ENCODE measurements at regions not wholly inside any gene's neighbourhood (a gene's known extent, or its start where the extent isn't known, plus 50 kb on each side); places are given as distances from the start of the nearest gene placed in this dataset.

- Histone ChIP-seq H3K9ac (ENCODE audit: low read depth, low read length) (no peak overlapping the region), H3K9me3 (ENCODE audit: insufficient read depth, low read depth, low read length) (no peaks in the 10 kb centered on the region), H3K36me3 (ENCODE audit: insufficient read depth, low read depth, low read length) (no peaks in the 10 kb centered on the region), H3K27ac (ENCODE audit: low read length) (no peak overlapping the region), H3K27me3 (ENCODE audit: insufficient read depth, low read length) (no peaks in the 10 kb centered on the region), H3K4me1 (ENCODE audit: insufficient read depth, low read length) (peaks cover 8% of the 10 kb centered on the region; the same call in 1 of the 2 replicates), H3K4me3 (ENCODE audit: low read length) (no peak overlapping the region)
Observed at GRCh38 chr15:81911022-81911971, 134.5 kb downstream of the MEX3B start.

GRCh38 chr15:81910355-81911021 lies 135.3 kb downstream of the MEX3B start:
- Histone ChIP-seq H3K9ac (ENCODE audit: low read depth, low read length) (no peak overlapping the region), H3K27ac (ENCODE audit: low read length) (no peak overlapping the region), H3K36me3 (ENCODE audit: insufficient read depth, low read depth, low read length) (no peaks in the 10 kb centered on the region), H3K4me3 (ENCODE audit: low read length) (no peak overlapping the region), H3K9me3 (ENCODE audit: insufficient read depth, low read depth, low read length) (no peaks in the 10 kb centered on the region), H3K4me1 (ENCODE audit: insufficient read depth, low read length) (peaks cover 8% of the 10 kb centered on the region; the same call in 1 of the 2 replicates), H3K27me3 (ENCODE audit: insufficient read depth, low read length) (no peaks in the 10 kb centered on the region)

- Histone ChIP-seq H3K27me3 (ENCODE audit: insufficient read depth, low read length) (no peaks in the 10 kb centered on the region), H3K9me3 (ENCODE audit: insufficient read depth, low read depth, low read length) (no peaks in the 10 kb centered on the region), H3K4me1 (ENCODE audit: insufficient read depth, low read length) (peaks cover 8% of the 10 kb centered on the region; the same call in 1 of the 2 replicates), H3K27ac (ENCODE audit: low read length) (no peak overlapping the region), H3K36me3 (ENCODE audit: insufficient read depth, low read depth, low read length) (no peaks in the 10 kb centered on the region), H3K9ac (ENCODE audit: low read depth, low read length) (no peak overlapping the region), H3K4me3 (ENCODE audit: low read length) (no peak overlapping the region)
Observed at GRCh38 chr15:81909011-81909358, 136.8 kb downstream of the MEX3B start.

DNA sequence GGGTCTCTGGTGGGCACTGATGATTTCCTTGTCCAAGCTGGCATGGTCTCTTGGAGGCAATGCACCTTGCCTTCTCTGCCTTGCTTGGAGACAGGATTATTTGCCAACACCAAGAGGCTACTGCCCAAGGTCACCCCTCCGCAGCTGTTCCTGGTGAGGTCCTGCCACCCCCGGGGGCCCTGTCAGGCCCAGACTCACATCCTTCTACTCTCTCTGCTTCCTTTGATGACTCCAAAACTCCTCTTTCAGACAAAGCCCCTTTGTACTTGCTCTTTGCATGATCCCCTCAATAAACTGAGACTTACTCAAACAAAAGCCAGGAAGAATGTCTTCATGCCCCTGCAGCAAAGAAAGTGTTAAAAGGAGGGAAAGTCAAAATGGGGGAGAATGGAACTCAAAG lies 137.7 kb downstream of the MEX3B start:
- H3K4me3 ChIP-seq (ENCODE audit: low read length): no peak overlapping the region
- no peaks in the 10 kb centered on the region for H3K36me3 ChIP-seq (ENCODE audit: insufficient read depth, low read depth, low read length)
- H3K4me1 ChIP-seq (ENCODE audit: insufficient read depth, low read length): peaks cover 8% of the 10 kb centered on the region; the same call in 1 of the 2 replicates

GRCh38 chr15:81907521-81907920 lies 138.3 kb downstream of the MEX3B start:
- Histone ChIP-seq H3K27me3 (ENCODE audit: insufficient read depth, low read length) (no peaks in the 10 kb centered on the region), H3K4me1 (ENCODE audit: insufficient read depth, low read length) (peaks cover 8% of the 10 kb centered on the region; the same call in 1 of the 2 replicates), H3K9me3 (ENCODE audit: insufficient read depth, low read depth, low read length) (no peaks in the 10 kb centered on the region), H3K36me3 (ENCODE audit: insufficient read depth, low read depth, low read length) (no peaks in the 10 kb centered on the region), H3K9ac (ENCODE audit: low read depth, low read length) (no peak overlapping the region), H3K4me3 (ENCODE audit: low read length) (no peak overlapping the region), H3K27ac (ENCODE audit: low read length) (no peak overlapping the region)

More for the DNA sequence above, 137.7 kb downstream of the MEX3B start:
- Histone ChIP-seq H3K9me3 (ENCODE audit: insufficient read depth, low read depth, low read length) (no peaks in the 10 kb centered on the region), H3K27ac (ENCODE audit: low read length) (no peak overlapping the region), H3K27me3 (ENCODE audit: insufficient read depth, low read length) (no peaks in the 10 kb centered on the region), H3K9ac (ENCODE audit: low read depth, low read length) (no peak overlapping the region)

- no peak overlapping the region for H3K4me3 ChIP-seq (ENCODE audit: low read length)
- H3K27ac ChIP-seq (ENCODE audit: low read length): no peak overlapping the region
Observed at GRCh38 chr15:81905889-81906288, 139.9 kb downstream of the MEX3B start.

DNA sequence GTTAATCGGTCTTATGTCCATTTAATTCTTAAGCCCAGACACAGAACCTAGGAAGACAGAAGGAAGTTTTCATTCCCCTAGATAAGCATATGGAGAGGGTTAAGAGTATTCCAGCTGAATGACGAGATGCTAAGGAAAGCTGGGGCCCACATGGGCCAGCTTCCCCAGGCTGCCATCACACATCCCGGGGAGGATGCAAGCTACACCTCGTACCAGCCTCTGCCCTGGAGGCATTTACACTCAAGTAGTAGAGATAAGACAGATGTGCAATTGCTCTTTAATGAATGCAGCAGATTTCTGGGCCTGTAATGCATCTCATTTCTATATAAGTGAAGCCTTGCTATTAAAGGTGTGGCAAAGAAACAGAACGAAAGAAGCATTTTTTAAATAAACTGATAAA lies 144.5 kb downstream of the MEX3B start:
- Histone ChIP-seq H3K36me3 (ENCODE audit: insufficient read depth, low read depth, low read length) (no peaks in the 10 kb centered on the region), H3K4me1 (ENCODE audit: insufficient read depth, low read length) (no peaks in the 10 kb centered on the region), H3K27me3 (ENCODE audit: insufficient read depth, low read length) (no peaks in the 10 kb centered on the region), H3K27ac (ENCODE audit: low read length) (no peak overlapping the region), H3K9me3 (ENCODE audit: insufficient read depth, low read depth, low read length) (no peaks in the 10 kb centered on the region), H3K9ac (ENCODE audit: low read depth, low read length) (no peak overlapping the region), H3K4me3 (ENCODE audit: low read length) (no peak overlapping the region)

More at GRCh38 chr15:81905889-81906288, 139.9 kb downstream of the MEX3B start:
- Histone ChIP-seq H3K9ac (ENCODE audit: low read depth, low read length) (no peak overlapping the region), H3K9me3 (ENCODE audit: insufficient read depth, low read depth, low read length) (no peaks in the 10 kb centered on the region), H3K36me3 (ENCODE audit: insufficient read depth, low read depth, low read length) (no peaks in the 10 kb centered on the region), H3K27me3 (ENCODE audit: insufficient read depth, low read length) (no peaks in the 10 kb centered on the region), H3K4me1 (ENCODE audit: insufficient read depth, low read length) (peaks cover 3% of the 10 kb centered on the region; the same call in 1 of the 2 replicates)

GRCh38 chr15:81899730-81900129 lies 146.1 kb downstream of the MEX3B start:
- no peak overlapping the region for H3K27ac ChIP-seq (ENCODE audit: low read length)
- no peak overlapping the region for H3K9ac ChIP-seq (ENCODE audit: low read depth, low read length)
- H3K4me1 ChIP-seq (ENCODE audit: insufficient read depth, low read length): no peaks in the 10 kb centered on the region
- H3K27me3 ChIP-seq (ENCODE audit: insufficient read depth, low read length): no peaks in the 10 kb centered on the region
- no peaks in the 10 kb centered on the region for H3K9me3 ChIP-seq (ENCODE audit: insufficient read depth, low read depth, low read length)
- no peak overlapping the region for H3K4me3 ChIP-seq (ENCODE audit: low read length)
- H3K36me3 ChIP-seq (ENCODE audit: insufficient read depth, low read depth, low read length): no peaks in the 10 kb centered on the region

- no peaks in the 10 kb centered on the region for H3K27me3 ChIP-seq (ENCODE audit: insufficient read depth, low read length)
- no peak overlapping the region for H3K27ac ChIP-seq (ENCODE audit: low read length)
- H3K4me1 ChIP-seq (ENCODE audit: insufficient read depth, low read length): no peaks in the 10 kb centered on the region
- no peaks in the 10 kb centered on the region for H3K36me3 ChIP-seq (ENCODE audit: insufficient read depth, low read depth, low read length)
- H3K9me3 ChIP-seq (ENCODE audit: insufficient read depth, low read depth, low read length): no peaks in the 10 kb centered on the region
- no peak overlapping the region for H3K4me3 ChIP-seq (ENCODE audit: low read length)
- H3K9ac ChIP-seq (ENCODE audit: low read depth, low read length): no peak overlapping the region
Observed at GRCh38 chr15:81899024-81899423, 146.8 kb downstream of the MEX3B start.

DNA sequence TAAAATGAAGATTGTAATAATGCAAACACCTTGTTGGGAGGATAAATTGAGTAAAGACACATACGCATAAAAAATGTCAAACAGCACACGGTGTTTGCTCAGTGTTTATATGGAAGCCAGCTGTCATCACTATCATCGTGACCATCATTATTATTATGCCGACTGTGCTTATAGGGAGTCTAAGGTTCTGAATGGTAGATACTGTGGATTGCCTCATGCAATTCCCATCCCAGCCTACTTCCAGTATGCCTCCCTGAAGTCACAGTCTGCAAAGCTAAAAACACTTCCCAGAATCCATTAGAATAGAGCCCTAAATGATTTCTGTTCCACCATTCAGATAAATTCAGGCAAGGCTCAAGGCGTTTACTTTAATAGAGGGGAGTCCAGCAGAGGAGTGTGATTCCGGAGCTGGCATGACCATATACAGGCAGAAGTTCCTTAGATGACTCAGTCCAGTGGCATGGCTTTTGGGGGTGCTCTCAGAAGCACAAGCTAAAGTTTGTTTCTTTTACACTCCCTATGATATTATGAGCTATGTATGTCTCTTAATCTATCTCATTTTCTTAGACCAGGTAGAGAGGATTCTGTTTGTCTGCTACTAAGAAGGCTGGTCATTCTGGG lies 148.7 kb downstream of the MEX3B start:
- no peak overlapping the region for H3K4me3 ChIP-seq (ENCODE audit: low read length)
- H3K9me3 ChIP-seq (ENCODE audit: insufficient read depth, low read depth, low read length): no peaks in the 10 kb centered on the region
- H3K36me3 ChIP-seq (ENCODE audit: insufficient read depth, low read depth, low read length): no peaks in the 10 kb centered on the region
- H3K4me1 ChIP-seq (ENCODE audit: insufficient read depth, low read length): no peaks in the 10 kb centered on the region
- no peaks in the 10 kb centered on the region for H3K27me3 ChIP-seq (ENCODE audit: insufficient read depth, low read length)
- H3K9ac ChIP-seq (ENCODE audit: low read depth, low read length): no peak overlapping the region
- no peak overlapping the region for H3K27ac ChIP-seq (ENCODE audit: low read length)

DNA sequence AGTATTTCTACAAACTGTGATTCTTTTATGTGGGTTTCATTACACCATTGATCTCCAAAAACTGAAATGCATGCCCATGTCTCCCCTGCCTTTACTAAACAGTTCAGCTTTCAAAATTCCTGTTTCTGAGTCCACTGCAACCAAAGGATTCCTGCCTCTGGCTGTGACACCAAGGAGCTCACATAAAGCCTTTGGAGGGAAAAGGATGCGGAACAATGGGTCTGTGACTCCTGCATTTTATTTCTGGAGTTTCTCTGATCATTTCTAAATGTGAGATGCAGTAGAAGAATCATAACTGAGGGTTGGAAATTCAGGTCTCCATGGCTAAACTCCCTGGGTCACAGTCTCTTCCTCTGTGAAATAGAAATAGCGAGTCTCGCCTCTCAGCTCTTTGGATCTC lies 149.5 kb downstream of the MEX3B start:
- Histone ChIP-seq H3K27ac (ENCODE audit: low read length) (no peak overlapping the region), H3K36me3 (ENCODE audit: insufficient read depth, low read depth, low read length) (no peaks in the 10 kb centered on the region), H3K9ac (ENCODE audit: low read depth, low read length) (no peak overlapping the region)

More for the DNA sequence above, 149.5 kb downstream of the MEX3B start:
- Histone ChIP-seq H3K27me3 (ENCODE audit: insufficient read depth, low read length) (no peaks in the 10 kb centered on the region), H3K4me1 (ENCODE audit: insufficient read depth, low read length) (no peaks in the 10 kb centered on the region), H3K4me3 (ENCODE audit: low read length) (no peak overlapping the region), H3K9me3 (ENCODE audit: insufficient read depth, low read depth, low read length) (no peaks in the 10 kb centered on the region)
